WTC11 (cell line): ENCODE measurements at regions not wholly inside any gene's neighbourhood (a gene's known extent, or its start where the extent isn't known, plus 50 kb on each side); places are given as distances from the start of the nearest gene placed in this dataset.

Experiments
- ATAC-seq: fragments of 200-7000 bp; cut with Tn5 transposase; 2 replicates; pipeline ENCODE4 v1.10.0; 2021; ENCODE audit warnings: mild to moderate bottlenecking, moderate library complexity
- CTCF ChIA-PET: fragments of 300-600 bp; sonication (Branson Sonifier 250); formaldehyde crosslinking; loops from one replicate; lab custom pipeline; 2021; ENCODE audit warnings: antibody characterized with exemption; lab: Charles Lee
- POLR2A ChIA-PET: fragments of 350-600 bp; sonication (Branson Sonifier 250); formaldehyde crosslinking; loops from one replicate; lab custom pipeline; 2021; ENCODE audit warnings: antibody characterized with exemption; lab: Charles Lee
- DNase-seq: peaks from one replicate; pipeline ENCODE4 v3.0.0; 2021; ENCODE audit warnings: low spot score
- H3K27ac Mint-ChIP-seq: 2 replicates; pipeline ENCODE4 v1.8.0; 2021; ENCODE audit warnings: mixed read lengths
- H3K27me3 Mint-ChIP-seq: 2 replicates; pipeline ENCODE4 v1.8.0; 2021; ENCODE audit warnings: low read depth, mild to moderate bottlenecking, moderate library complexity, mixed read lengths
- H3K36me3 Mint-ChIP-seq: 2 replicates; pipeline ENCODE4 v1.8.0; 2021; ENCODE audit warnings: mixed read lengths
- H3K4me1 Mint-ChIP-seq: 2 replicates; pipeline ENCODE4 v1.8.0; 2022; ENCODE audit warnings: mixed read lengths
- H3K4me3 Mint-ChIP-seq: 2 replicates; pipeline ENCODE4 v1.8.0; 2021; ENCODE audit warnings: mild to moderate bottlenecking, moderate library complexity, mixed read lengths
- H3K9me3 Mint-ChIP-seq: 2 replicates; pipeline ENCODE4 v1.8.0; 2021; ENCODE audit warnings: mixed read lengths
- AFF4 ChIP-seq: sonication (generic); formaldehyde crosslinking; IDR thresholded peaks from 2 replicates; pipeline ENCODE4 v1.8.1; 2023; ENCODE audit warnings: mild to moderate bottlenecking, missing genetic modification reagents, borderline replicate concordance
- CREM ChIP-seq: sonication (generic); formaldehyde crosslinking; IDR thresholded peaks from 2 replicates; pipeline ENCODE4 v1.8.1; 2022; ENCODE audit warnings: mild to moderate bottlenecking, missing genetic modification reagents, moderate library complexity
- CTCF ChIP-seq: fragments of 200-600 bp; IDR thresholded peaks from 2 replicates; pipeline ENCODE4 v1.8.0; 2022; ENCODE audit warnings: antibody characterized with exemption
- E2F4 ChIP-seq: sonication (generic); formaldehyde crosslinking; IDR thresholded peaks from 2 replicates; pipeline ENCODE4 v1.8.1; 2022; ENCODE audit warnings: low read depth, mild to moderate bottlenecking, moderate library complexity, missing genetic modification reagents, borderline replicate concordance
- E2F5 ChIP-seq: sonication (generic); formaldehyde crosslinking; IDR thresholded peaks from 2 replicates; pipeline ENCODE4 v1.8.1; 2022; ENCODE audit warnings: mild to moderate bottlenecking, moderate library complexity, missing genetic modification reagents
- ELF4 ChIP-seq: sonication (generic); formaldehyde crosslinking; IDR thresholded peaks from 2 replicates; pipeline ENCODE4 v1.8.1; 2022; ENCODE audit warnings: low read depth, mild to moderate bottlenecking, moderate library complexity, missing genetic modification reagents
- ESRRA ChIP-seq: sonication (generic); formaldehyde crosslinking; IDR thresholded peaks from 2 replicates; pipeline ENCODE4 v1.8.1; 2022; ENCODE audit warnings: mild to moderate bottlenecking, missing genetic modification reagents, borderline replicate concordance
- ETV6 ChIP-seq: sonication (generic); formaldehyde crosslinking; IDR thresholded peaks from 2 replicates; pipeline ENCODE4 v1.8.1; 2022; ENCODE audit warnings: mild to moderate bottlenecking, missing genetic modification reagents
- GTF2I ChIP-seq: fragments of 250-450 bp; sonication (Bioruptor Pico); conservative IDR thresholded peaks from 2 replicates; pipeline ENCODE4 v1.4.0; 2021; ENCODE audit warnings: mild to moderate bottlenecking
- HMGA2 ChIP-seq: fragments of 250-450 bp; sonication (Bioruptor Pico); IDR thresholded peaks from 2 replicates; pipeline ENCODE4 v1.4.0; 2021; ENCODE audit warnings: mild to moderate bottlenecking, moderate library complexity
- NFATC4 ChIP-seq: fragments of 250-450 bp; sonication (Bioruptor Pico); IDR thresholded peaks from 2 replicates; pipeline ENCODE4 v1.9.0; 2021; ENCODE audit warnings: mild to moderate bottlenecking
- OVOL2 ChIP-seq: fragments of 250-450 bp; sonication (Bioruptor Pico); IDR thresholded peaks from 2 replicates; pipeline ENCODE4 v1.9.0; 2021; ENCODE audit warnings: mild to moderate bottlenecking, borderline replicate concordance
- SMAD3 ChIP-seq: sonication (generic); formaldehyde crosslinking; IDR thresholded peaks from 2 replicates; pipeline ENCODE4 v1.8.0; 2022; ENCODE audit warnings: missing genetic modification reagents, mild to moderate bottlenecking, borderline replicate concordance
- TEAD4 ChIP-seq: sonication (generic); formaldehyde crosslinking; IDR thresholded peaks from 2 replicates; pipeline ENCODE4 v1.8.0; 2022; ENCODE audit warnings: mild to moderate bottlenecking, missing genetic modification reagents
- USF2 ChIP-seq: sonication (generic); formaldehyde crosslinking; IDR thresholded peaks from 2 replicates; pipeline ENCODE4 v1.8.1; 2023; ENCODE audit warnings: mild to moderate bottlenecking, missing genetic modification reagents, moderate library complexity
- ZNF416 ChIP-seq: fragments of 250-450 bp; sonication (Bioruptor Pico); IDR thresholded peaks from 2 replicates; pipeline ENCODE4 v1.9.0; 2021; ENCODE audit warnings: mild to moderate bottlenecking, inconsistent platforms
- ZNF532 ChIP-seq: fragments of 250-450 bp; sonication (Bioruptor Pico); IDR thresholded peaks from 2 replicates; pipeline ENCODE4 v1.9.0; 2021; ENCODE audit warnings: mild to moderate bottlenecking, borderline replicate concordance
- TF ChIP-seq, protein P1 (sequence below): sonication (generic); formaldehyde crosslinking; IDR thresholded peaks from 2 replicates; pipeline ENCODE4 v1.8.0; 2022; ENCODE audit warnings: mild to moderate bottlenecking, missing genetic modification reagents
- TF ChIP-seq, protein P2 (sequence below): sonication (generic); formaldehyde crosslinking; IDR thresholded peaks from 2 replicates; pipeline ENCODE4 v1.8.0; 2022; ENCODE audit warnings: mild to moderate bottlenecking, missing genetic modification reagents

DNA sequence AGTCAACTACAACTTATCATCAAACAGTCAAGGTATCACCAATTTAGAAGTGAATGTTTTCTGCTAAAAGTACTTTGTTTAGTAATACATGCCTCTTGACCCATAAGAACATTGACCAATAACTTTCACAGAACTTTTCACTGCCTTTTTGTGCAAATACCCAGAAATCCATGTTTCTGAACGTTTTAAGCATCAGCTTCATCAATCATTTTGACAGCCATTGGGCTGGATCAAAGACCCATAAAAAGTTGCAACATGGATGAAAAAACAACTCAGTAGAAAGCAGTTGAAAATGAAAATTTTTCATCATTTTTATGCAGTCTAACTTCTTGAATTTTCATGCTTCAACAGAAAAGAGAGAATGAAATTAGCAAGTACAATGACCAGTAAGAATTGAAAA lies 466.7 kb downstream of the TRAM1L1 start (continued):
- TF ChIP-seq AFF4 (CRISPR knock-in tag) (no peak), ZNF416 (no peak), HMGA2 (CRISPR knock-in tag) (no peak), E2F4 (no peak), CTCF (no peak), ELF4 (CRISPR knock-in tag) (no peak), NFATC4 (no peak), TEAD4 (CRISPR knock-in tag) (no peak), SMAD3 (CRISPR knock-in tag) (no peak), USF2 (CRISPR knock-in tag) (no peak), E2F5 (CRISPR knock-in tag) (no peak)
- TF ChIP-seq, protein P1, sequence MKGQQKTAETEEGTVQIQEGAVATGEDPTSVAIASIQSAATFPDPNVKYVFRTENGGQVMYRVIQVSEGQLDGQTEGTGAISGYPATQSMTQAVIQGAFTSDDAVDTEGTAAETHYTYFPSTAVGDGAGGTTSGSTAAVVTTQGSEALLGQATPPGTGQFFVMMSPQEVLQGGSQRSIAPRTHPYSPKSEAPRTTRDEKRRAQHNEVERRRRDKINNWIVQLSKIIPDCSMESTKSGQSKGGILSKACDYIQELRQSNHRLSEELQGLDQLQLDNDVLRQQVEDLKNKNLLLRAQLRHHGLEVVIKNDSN (CRISPR knock-in tag) = no peak
- TF ChIP-seq, protein P2, sequence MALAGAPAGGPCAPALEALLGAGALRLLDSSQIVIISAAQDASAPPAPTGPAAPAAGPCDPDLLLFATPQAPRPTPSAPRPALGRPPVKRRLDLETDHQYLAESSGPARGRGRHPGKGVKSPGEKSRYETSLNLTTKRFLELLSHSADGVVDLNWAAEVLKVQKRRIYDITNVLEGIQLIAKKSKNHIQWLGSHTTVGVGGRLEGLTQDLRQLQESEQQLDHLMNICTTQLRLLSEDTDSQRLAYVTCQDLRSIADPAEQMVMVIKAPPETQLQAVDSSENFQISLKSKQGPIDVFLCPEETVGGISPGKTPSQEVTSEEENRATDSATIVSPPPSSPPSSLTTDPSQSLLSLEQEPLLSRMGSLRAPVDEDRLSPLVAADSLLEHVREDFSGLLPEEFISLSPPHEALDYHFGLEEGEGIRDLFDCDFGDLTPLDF (CRISPR knock-in tag) = no peak

GRCh38 chr4:116603096-116603495 lies 482.3 kb downstream of the TRAM1L1 start:
- Mint-ChIP-seq H3K9me3 (no peaks in the 10 kb centered on the region; the same call in 1 of the 2 replicates), H3K27me3 (no peaks in the 10 kb centered on the region), H3K4me1 (no peaks in the 10 kb centered on the region), H3K4me3 (no peak overlapping the region), H3K36me3 (0 out of 2 replicates have a peak, but pooled peaks cover 3% of the 10 kb centered on the region), H3K27ac (no peak overlapping the region)
- ChIA-PET CTCF (no interaction called here), POLR2A (no interaction called here)
- ATAC-seq = no peak
- DNase-seq = no peak
- no peak for TF ChIP-seq CTCF
- no peak for TF ChIP-seq ESRRA (CRISPR knock-in tag)
- no peak for TF ChIP-seq CREM (CRISPR knock-in tag)
- no peak for TF ChIP-seq HMGA2 (CRISPR knock-in tag)
- TF ChIP-seq ZNF532 (CRISPR knock-in tag) = no peak
- no peak for TF ChIP-seq GTF2I (CRISPR knock-in tag)
- TF ChIP-seq ETV6 (CRISPR knock-in tag) = no peak
- TF ChIP-seq OVOL2 (CRISPR knock-in tag) = no peak
